CD8-positive, alpha-beta memory T cell (primary cell): ENCODE measurements at regions not wholly inside any gene's neighbourhood (a gene's known extent, or its start where the extent isn't known, plus 50 kb on each side); places are given as distances from the start of the nearest gene placed in this dataset.
"Not testable (repeated sequence)": the region's sequence is repeated elsewhere in the genome, so short reads cannot be mapped to it uniquely, and the experiment has no call there.

Experiments used
- CTCF ChIA-PET: fragments of 350-600 bp; sonication (Branson Sonifier 250); formaldehyde crosslinking; loops from one replicate; lab custom pipeline; 2021; ENCODE audit warnings: antibody characterized with exemption; lab: Charles Lee
- POLR2A ChIA-PET: fragments of 350-600 bp; sonication (Branson Sonifier 250); formaldehyde crosslinking; loops from one replicate; lab custom pipeline; 2021; ENCODE audit warnings: antibody characterized with exemption; lab: Charles Lee
- DNase-seq, 5 donors: peaks; one replicate each; pipeline versions ENCODE4 v3.0.0 to v3.0.0-alpha.2; 2020 to 2022; ENCODE audit warnings: mixed read lengths in 1 of 5
- H3K27ac ChIP-seq: one replicate; pipeline ENCODE4 v1.7.0; 2013; ENCODE audit warnings: low read depth, mild to moderate bottlenecking, low read length, moderate library complexity
- H3K27me3 ChIP-seq: 2 replicates; pipeline ENCODE4 v1.7.0; 2013; ENCODE audit warnings: low read length, mild to moderate bottlenecking; ENCODE audit not compliant: insufficient read depth, poor library complexity, severe bottlenecking
- H3K36me3 ChIP-seq: 2 replicates; pipeline ENCODE4 v1.7.0; 2013; ENCODE audit warnings: mild to moderate bottlenecking, low read length, moderate library complexity; ENCODE audit not compliant: insufficient read depth
- H3K4me1 ChIP-seq: 2 replicates; pipeline ENCODE4 v1.7.0; 2013; ENCODE audit warnings: mild to moderate bottlenecking, low read length, moderate library complexity; ENCODE audit not compliant: insufficient read depth
- H3K4me3 ChIP-seq: 2 replicates; pipeline ENCODE4 v1.7.0; 2013; ENCODE audit warnings: mild to moderate bottlenecking, low read length
- H3K9me3 ChIP-seq: 2 replicates; pipeline ENCODE4 v1.7.0; 2013; ENCODE audit warnings: mild to moderate bottlenecking, low read length
- H3K27ac Mint-ChIP-seq, 8 donors: one replicate each; pipeline ENCODE4 v1.8.0; 2020 to 2021; ENCODE audit warnings: mixed read lengths in 8 of 8, mild to moderate bottlenecking in 6 of 8, inconsistent platforms in 3 of 8, moderate library complexity in 3 of 8
- H3K27me3 Mint-ChIP-seq, 2 donors: one replicate each; pipeline ENCODE4 v1.8.0; 2020 to 2021; ENCODE audit warnings: mixed read lengths in 2 of 2, mild to moderate bottlenecking in 1 of 2, moderate library complexity in 1 of 2
- H3K36me3 Mint-ChIP-seq, 3 donors: one replicate each; pipeline ENCODE4 v1.8.0; 2020 to 2021; ENCODE audit warnings: mixed read lengths in 3 of 3, inconsistent platforms in 1 of 3, mild to moderate bottlenecking in 1 of 3
- H3K4me1 Mint-ChIP-seq, 3 donors: one replicate each; pipeline ENCODE4 v1.8.0; 2020 to 2021; ENCODE audit warnings: mixed read lengths in 3 of 3, inconsistent platforms in 1 of 3, mild to moderate bottlenecking in 1 of 3
- H3K4me3 Mint-ChIP-seq, 7 donors: one replicate each; pipeline ENCODE4 v1.8.0; 2020 to 2021; ENCODE audit warnings: mixed read lengths in 7 of 7, mild to moderate bottlenecking in 6 of 7, moderate library complexity in 4 of 7, inconsistent platforms in 2 of 7
- H3K9me3 Mint-ChIP-seq, 5 donors: one replicate each; pipeline ENCODE4 v1.8.0; 2020 to 2022; ENCODE audit warnings: mixed read lengths in 5 of 5, mild to moderate bottlenecking in 3 of 5, moderate library complexity in 2 of 5, inconsistent platforms in 1 of 5

- ChIA-PET CTCF (no interaction called here), POLR2A (no interaction called here)
- Histone ChIP-seq H3K27me3 (no peaks in the 10 kb centered on the region), H3K27ac (no peak overlapping the region), H3K4me1 (no peaks in the 10 kb centered on the region), H3K4me3 (no peak overlapping the region), H3K36me3 (no peaks in the 10 kb centered on the region), H3K9me3 (peaks cover 5% of the 10 kb centered on the region)
- peaks cover 11 to 49% (median 28%) of the 10 kb centered on the region in 5 donors for H3K9me3 Mint-ChIP-seq
- no peaks in the 10 kb centered on the region for H3K27me3 Mint-ChIP-seq
- no peak overlapping the region for H3K4me3 Mint-ChIP-seq
- DNase-seq = no peak
- no peaks in the 10 kb centered on the region for H3K36me3 Mint-ChIP-seq
- no peak overlapping the region for H3K27ac Mint-ChIP-seq
- no peaks in the 10 kb centered on the region for H3K4me1 Mint-ChIP-seq
Observed at GRCh38 chr14:27338012-27338411, 740.2 kb upstream of the NOVA1 start.

- H3K27me3 Mint-ChIP-seq, H3K4me1 ChIP-seq, H3K27ac ChIP-seq, H3K9me3 ChIP-seq, H3K27ac Mint-ChIP-seq, H3K27me3 ChIP-seq, H3K4me3 ChIP-seq, H3K36me3 Mint-ChIP-seq, DNase-seq, CTCF ChIA-PET, POLR2A ChIA-PET, H3K4me3 Mint-ChIP-seq, H3K36me3 ChIP-seq, H3K4me1 Mint-ChIP-seq: not testable (repeated sequence)
- peaks cover 7 to 25% (median 15%) of the 10 kb centered on the region in 5 donors for H3K9me3 Mint-ChIP-seq
Observed at GRCh38 chr14:27363036-27363435, 765.2 kb upstream of the NOVA1 start.

GRCh38 chr14:27366596-27366995, 768.8 kb upstream of the NOVA1 start:
- Histone ChIP-seq H3K27me3 (no peaks in the 10 kb centered on the region), H3K9me3 (peaks cover 5% of the 10 kb centered on the region), H3K4me3 (no peak overlapping the region), H3K27ac (no peak overlapping the region), H3K36me3 (no peaks in the 10 kb centered on the region), H3K4me1 (no peaks in the 10 kb centered on the region)
- ChIA-PET POLR2A (no interaction called here), CTCF (no interaction called here)
- H3K27ac Mint-ChIP-seq = no peak overlapping the region
- no peaks in the 10 kb centered on the region for H3K4me1 Mint-ChIP-seq
- no peak for DNase-seq
- H3K36me3 Mint-ChIP-seq = no peaks in the 10 kb centered on the region
- H3K4me3 Mint-ChIP-seq = no peak overlapping the region
- H3K27me3 Mint-ChIP-seq = no peaks in the 10 kb centered on the region
- peaks cover 0 to 20% (median 19%) of the 10 kb centered on the region in 5 donors for H3K9me3 Mint-ChIP-seq

- no peaks in the 10 kb centered on the region for H3K4me1 ChIP-seq
- no peaks in the 10 kb centered on the region for H3K27me3 ChIP-seq
- no peaks in the 10 kb centered on the region for H3K4me1 Mint-ChIP-seq
- peaks cover 0 to 26% (median 16%) of the 10 kb centered on the region in 5 donors for H3K9me3 Mint-ChIP-seq
- peaks cover 5% of the 10 kb centered on the region for H3K9me3 ChIP-seq
- no peak overlapping the region for H3K27ac Mint-ChIP-seq
- no peak overlapping the region for H3K4me3 ChIP-seq
- H3K36me3 ChIP-seq = no peaks in the 10 kb centered on the region
- no peak overlapping the region for H3K4me3 Mint-ChIP-seq
- DNase-seq = no peak
- ChIA-PET CTCF (no interaction called here), POLR2A (no interaction called here)
- H3K36me3 Mint-ChIP-seq = no peaks in the 10 kb centered on the region
- H3K27me3 Mint-ChIP-seq = no peaks in the 10 kb centered on the region
- H3K27ac ChIP-seq = no peak overlapping the region
Observed at GRCh38 chr14:27367345-27367744, 769.5 kb upstream of the NOVA1 start.

- H3K4me3 Mint-ChIP-seq = no peak overlapping the region
- Histone ChIP-seq H3K4me1 (no peaks in the 10 kb centered on the region), H3K9me3 (peaks cover 5% of the 10 kb centered on the region), H3K4me3 (no peak overlapping the region), H3K27me3 (no peaks in the 10 kb centered on the region), H3K27ac (no peak overlapping the region), H3K36me3 (no peaks in the 10 kb centered on the region)
- CTCF ChIA-PET = no interaction called here
- POLR2A ChIA-PET = no interaction called here
- H3K36me3 Mint-ChIP-seq = no peaks in the 10 kb centered on the region
- DNase-seq = no peak
- H3K27ac Mint-ChIP-seq = no peak overlapping the region
- no peaks in the 10 kb centered on the region for H3K4me1 Mint-ChIP-seq
- H3K9me3 Mint-ChIP-seq = peaks cover 2 to 32% (median 20%) of the 10 kb centered on the region in 5 donors
- no peaks in the 10 kb centered on the region for H3K27me3 Mint-ChIP-seq
Observed at GRCh38 chr14:27370074-27370473, 772.2 kb upstream of the NOVA1 start.

- DNase-seq = no peak
- CTCF ChIA-PET = no interaction called here
- Histone ChIP-seq H3K27me3 (no peaks in the 10 kb centered on the region), H3K36me3 (no peaks in the 10 kb centered on the region), H3K9me3 (peaks cover 5% of the 10 kb centered on the region), H3K27ac (no peak overlapping the region), H3K4me3 (no peak overlapping the region), H3K4me1 (no peaks in the 10 kb centered on the region)
- H3K4me3 Mint-ChIP-seq = no peak overlapping the region
- no peaks in the 10 kb centered on the region for H3K27me3 Mint-ChIP-seq
- no peaks in the 10 kb centered on the region for H3K36me3 Mint-ChIP-seq
- peaks cover 2 to 38% (median 20%) of the 10 kb centered on the region in 5 donors for H3K9me3 Mint-ChIP-seq
- POLR2A ChIA-PET = no interaction called here
- H3K4me1 Mint-ChIP-seq = no peaks in the 10 kb centered on the region
- H3K27ac Mint-ChIP-seq = no peak overlapping the region
Observed at GRCh38 chr14:27370775-27371174, 772.9 kb upstream of the NOVA1 start.

GRCh38 chr14:27371209-27371608, 773.4 kb upstream of the NOVA1 start:
- H3K27me3 ChIP-seq = no peaks in the 10 kb centered on the region
- Mint-ChIP-seq H3K27me3 (no peaks in the 10 kb centered on the region), H3K27ac (no peak overlapping the region), H3K4me1 (no peaks in the 10 kb centered on the region), H3K4me3 (no peak overlapping the region), H3K9me3 (peaks cover 4 to 42% (median 20%) of the 10 kb centered on the region in 5 donors), H3K36me3 (no peaks in the 10 kb centered on the region)
- H3K4me3 ChIP-seq = no peak overlapping the region
- H3K27ac ChIP-seq = no peak overlapping the region
- H3K36me3 ChIP-seq = no peaks in the 10 kb centered on the region
- H3K9me3 ChIP-seq = peaks cover 8% of the 10 kb centered on the region
- POLR2A ChIA-PET = no interaction called here
- DNase-seq = no peak
- CTCF ChIA-PET = no interaction called here
- no peaks in the 10 kb centered on the region for H3K4me1 ChIP-seq

GRCh38 chr14:27371868-27372267, 774.0 kb upstream of the NOVA1 start:
- no peaks in the 10 kb centered on the region for H3K4me1 Mint-ChIP-seq
- H3K27me3 ChIP-seq = no peaks in the 10 kb centered on the region
- peaks cover 9% of the 10 kb centered on the region for H3K9me3 ChIP-seq
- H3K27ac ChIP-seq = no peak overlapping the region
- H3K9me3 Mint-ChIP-seq = peaks cover 5 to 38% (median 21%) of the 10 kb centered on the region in 5 donors
- no peak overlapping the region for H3K27ac Mint-ChIP-seq
- H3K27me3 Mint-ChIP-seq = no peaks in the 10 kb centered on the region
- H3K4me3 ChIP-seq = no peak overlapping the region
- DNase-seq = no peak
- no peaks in the 10 kb centered on the region for H3K4me1 ChIP-seq
- no peak overlapping the region for H3K4me3 Mint-ChIP-seq
- H3K36me3 Mint-ChIP-seq = no peaks in the 10 kb centered on the region
- ChIA-PET POLR2A (no interaction called here), CTCF (no interaction called here)
- no peaks in the 10 kb centered on the region for H3K36me3 ChIP-seq

- H3K27me3 ChIP-seq = no peaks in the 10 kb centered on the region
Observed at GRCh38 chr14:27372771-27373170, 774.9 kb upstream of the NOVA1 start.

More at GRCh38 chr14:27372771-27373170, 774.9 kb upstream of the NOVA1 start:
- no peak overlapping the region for H3K4me3 Mint-ChIP-seq
- peaks cover 8 to 45% (median 22%) of the 10 kb centered on the region in 5 donors for H3K9me3 Mint-ChIP-seq
- Histone ChIP-seq H3K4me3 (no peak overlapping the region), H3K9me3 (peaks cover 9% of the 10 kb centered on the region), H3K36me3 (no peaks in the 10 kb centered on the region), H3K4me1 (no peaks in the 10 kb centered on the region), H3K27ac (no peak overlapping the region)
- POLR2A ChIA-PET = no interaction called here
- CTCF ChIA-PET = no interaction called here
- H3K27me3 Mint-ChIP-seq = no peaks in the 10 kb centered on the region
- H3K36me3 Mint-ChIP-seq = no peaks in the 10 kb centered on the region
- DNase-seq = no peak
- peak overlapping the region in 1 of 8 donors; percentile 41 for H3K27ac Mint-ChIP-seq
- H3K4me1 Mint-ChIP-seq = no peaks in the 10 kb centered on the region
